ENCODE measurements at regions not wholly inside any gene's neighbourhood (a gene's known extent, or its start where the extent isn't known, plus 50 kb on each side); places are given as distances from the start of the nearest gene placed in this dataset.

GRCh38 chr3:176697284-176697889, 499.9 kb downstream of the TBL1XR1 start:
- DNase-seq = no peak

GRCh38 chr3:176696816-176697215, 500.5 kb downstream of the TBL1XR1 start:
- DNase-seq = no peak

DNA sequence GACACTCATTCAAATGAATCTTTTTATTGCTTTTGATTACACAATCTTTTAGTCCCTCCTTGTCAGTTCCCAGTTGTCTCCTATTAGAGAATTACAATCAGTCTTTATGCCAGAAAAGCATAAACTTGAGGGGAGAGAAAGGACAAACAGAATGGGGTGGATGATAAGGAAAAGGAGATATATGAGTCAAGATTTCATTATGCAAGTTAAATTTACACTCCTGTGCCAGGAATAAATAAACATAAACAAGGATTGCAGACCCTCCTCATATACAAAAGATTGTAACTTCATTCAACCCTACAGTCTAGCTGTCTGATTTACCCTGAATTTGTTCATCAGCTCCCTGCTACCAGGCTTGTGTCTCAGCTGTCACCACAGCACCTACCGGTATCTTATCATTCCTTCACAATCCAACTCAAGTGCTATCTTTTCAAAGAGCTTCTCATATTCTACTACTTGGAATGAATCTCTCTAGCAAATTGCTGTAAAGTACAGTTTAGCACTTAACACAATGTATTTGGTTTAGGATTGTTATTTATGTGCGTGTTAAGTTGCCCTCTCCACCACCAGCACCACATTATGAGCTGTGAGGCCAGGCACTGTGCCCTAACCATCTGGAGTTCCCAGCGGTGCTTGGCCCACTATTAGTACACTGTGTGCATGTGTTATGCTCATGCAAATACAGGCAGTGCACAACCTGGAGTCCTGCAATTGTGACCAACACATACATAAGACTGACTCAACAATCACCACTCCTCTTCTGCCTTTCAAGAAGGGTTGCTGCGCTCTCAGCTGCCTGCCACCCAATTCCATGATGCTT, 504.1 kb downstream of the TBL1XR1 start:
- DNase-seq = no peak

DNA sequence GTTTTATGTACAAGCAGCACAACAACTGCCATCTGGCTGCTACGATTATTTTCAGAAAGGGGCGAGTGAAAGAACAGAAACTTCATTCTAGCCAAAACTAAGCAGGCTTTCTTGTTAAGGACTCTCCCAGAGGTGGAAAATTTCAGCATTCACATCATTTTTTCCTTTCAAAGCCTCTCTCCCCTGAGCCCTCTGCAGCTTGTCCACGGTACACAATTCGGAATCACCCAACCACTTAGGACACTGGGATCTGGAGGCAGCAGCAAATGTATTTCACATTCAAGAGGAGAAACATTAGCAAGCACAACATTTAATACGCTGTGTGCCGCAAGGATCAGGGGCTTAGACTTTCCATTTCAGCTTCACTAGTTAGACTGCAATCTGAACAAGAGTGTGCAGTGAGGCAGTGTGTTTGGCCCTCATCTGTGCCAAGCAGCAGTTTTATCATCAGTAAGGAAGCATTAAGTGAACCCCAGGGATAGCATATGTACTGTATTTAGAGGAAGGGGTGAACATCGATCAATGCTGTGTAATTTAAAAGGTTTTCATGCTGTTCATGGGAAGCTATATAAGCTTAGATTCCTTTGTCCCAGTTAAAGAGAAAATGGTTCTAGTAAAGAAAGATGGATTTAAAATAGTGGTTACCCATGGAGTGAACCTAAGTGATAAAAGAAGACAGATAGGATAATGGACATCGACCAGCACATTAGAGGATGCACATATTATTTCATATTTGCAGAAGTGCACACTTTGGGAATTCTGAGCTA, 504.9 kb downstream of the TBL1XR1 start:
- no peak for DNase-seq

DNA sequence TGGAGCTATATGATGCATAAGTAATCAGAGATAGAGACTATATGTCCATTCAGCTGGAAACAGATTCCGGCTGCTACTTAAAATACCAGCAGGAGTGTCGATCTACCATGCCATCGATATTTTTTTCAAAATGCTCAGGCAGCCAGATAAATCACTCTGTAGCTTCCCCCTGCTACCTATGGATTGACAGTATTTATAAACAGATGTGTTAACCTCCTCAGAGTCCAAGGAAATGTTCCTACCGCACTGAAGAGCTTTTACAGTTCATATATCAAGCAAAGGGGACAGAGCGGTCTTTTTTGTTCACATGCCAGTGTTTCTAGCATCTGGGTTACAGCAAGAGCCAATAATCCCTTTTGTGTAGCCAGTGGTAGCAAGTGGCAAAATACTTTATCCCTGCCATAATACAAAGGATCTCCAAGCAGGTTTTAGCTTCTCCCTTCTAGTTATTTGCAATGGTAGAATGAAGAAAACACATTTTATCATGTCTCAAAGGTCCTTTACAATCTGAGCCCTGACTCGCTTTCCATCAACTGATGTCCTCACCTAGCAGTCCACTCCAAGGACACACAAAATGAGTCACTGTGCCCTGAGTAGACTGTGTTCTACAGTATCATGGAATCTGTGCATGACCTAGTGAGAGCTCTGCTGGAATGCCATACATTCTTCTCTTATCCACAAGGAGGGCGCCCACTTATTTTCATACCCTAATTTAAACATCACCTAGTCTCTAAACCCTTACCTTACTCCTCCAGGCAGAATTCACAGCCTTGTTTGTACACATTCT, 507.0 kb downstream of the TBL1XR1 start:
- no peak for DNase-seq

DNA sequence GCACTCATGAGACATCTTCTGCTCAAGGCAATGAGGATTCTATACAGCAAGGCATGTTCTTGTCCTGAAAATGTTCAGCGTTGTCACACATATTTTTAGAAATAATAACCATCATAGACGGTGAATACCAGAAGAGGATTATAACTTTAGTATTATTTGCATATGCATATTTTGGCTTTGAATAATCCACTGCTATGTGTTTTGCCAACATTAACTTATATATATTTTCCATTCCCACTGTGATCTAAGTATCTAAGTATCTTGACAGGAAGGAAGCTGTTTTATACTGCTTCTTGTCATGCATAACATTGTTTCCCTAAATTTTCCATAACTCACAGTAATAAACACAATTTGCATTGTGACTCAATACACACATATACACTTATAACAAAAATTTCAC, 509.5 kb downstream of the TBL1XR1 start:
- no peak for DNase-seq

GRCh38 chr3:176683382-176683781, 513.9 kb downstream of the TBL1XR1 start:
- no peak for DNase-seq

DNA sequence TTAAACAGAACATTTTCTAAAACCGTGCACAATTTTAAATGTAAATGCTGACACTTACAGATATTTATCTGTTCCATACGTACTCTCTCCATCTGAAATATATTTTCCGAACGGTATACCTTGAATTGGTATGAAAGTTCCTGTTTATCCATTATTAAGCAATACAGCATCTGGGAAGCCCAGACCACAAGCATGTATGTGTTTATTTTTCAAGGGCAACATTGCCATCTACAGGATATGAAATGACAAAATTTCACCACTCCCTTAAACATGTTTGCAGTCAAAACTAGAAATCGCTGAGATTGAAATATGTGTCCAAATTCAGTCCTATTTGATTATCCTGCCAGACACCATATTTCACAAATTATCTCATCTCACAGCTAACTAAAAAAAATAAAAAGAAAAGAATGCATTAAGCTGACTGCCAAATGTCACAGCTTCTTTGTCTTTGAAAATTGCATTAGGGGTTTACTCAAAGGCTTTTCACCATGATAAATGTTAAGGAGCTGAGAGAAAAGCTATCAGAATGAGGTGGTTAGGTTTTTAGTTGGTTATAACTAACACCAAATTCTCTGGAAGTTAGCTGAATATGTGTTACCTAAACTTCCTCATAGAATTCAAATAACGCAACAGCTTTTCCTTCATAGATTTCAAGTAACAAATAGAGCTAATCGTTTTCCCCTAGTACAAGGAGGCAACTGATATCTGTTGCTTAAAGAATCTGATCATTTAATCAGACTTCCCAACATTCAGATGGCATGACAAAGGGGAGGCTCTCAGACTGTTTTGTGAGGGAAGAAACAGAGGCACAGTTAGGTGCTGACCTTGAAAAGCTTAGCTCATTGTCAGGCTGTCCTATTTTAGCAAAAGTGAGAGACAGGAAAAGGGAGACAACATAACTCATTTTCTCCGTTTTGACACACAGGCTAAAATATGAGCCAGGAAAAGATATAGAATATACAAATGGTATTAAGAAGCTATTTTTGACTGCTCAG, 533.1 kb downstream of the TBL1XR1 start:
- no peak for DNase-seq

DNA sequence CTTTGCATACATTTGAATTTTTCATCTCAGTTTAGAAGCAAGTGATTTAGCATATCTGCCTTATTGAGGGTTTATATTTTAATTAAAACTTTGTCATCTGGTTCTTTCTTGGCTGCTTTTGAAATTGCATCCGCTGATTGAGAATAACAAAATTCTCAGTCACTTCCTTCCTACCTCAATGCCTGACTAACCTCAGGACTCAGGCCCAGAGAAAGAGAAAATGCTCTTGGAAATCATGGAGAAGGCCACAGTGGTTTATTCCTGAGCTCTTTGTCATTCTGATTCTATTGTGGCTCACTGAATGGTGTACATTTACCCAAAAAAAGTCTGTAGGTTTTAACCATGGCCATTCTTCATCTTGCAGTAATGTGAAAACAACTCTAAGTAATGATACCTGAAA, 533.9 kb downstream of the TBL1XR1 start:
- no peak for DNase-seq

DNA sequence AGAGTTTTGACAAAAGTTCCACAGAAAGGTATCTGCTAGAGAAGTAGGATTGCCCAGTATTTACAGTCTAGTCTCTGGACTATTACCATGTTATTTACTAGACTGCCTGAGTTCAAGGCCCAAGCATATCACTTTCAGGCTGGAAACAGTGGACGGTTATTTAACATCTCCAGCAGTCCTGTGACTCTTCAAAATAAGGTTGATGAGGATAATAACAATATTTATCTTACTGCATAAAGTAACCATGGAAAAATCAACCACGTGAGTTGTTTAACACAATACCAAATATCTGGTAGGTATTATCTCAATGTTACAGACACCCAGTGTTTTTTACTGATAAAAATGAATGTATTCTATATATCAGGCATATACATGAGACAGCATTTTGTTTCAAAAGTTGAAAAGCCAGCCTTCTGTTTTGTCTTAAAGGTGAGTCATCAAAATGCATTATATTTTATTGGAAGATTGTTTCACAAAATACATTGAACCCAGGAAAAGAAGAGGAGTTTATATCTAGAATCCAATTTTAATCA, 535.8 kb downstream of the TBL1XR1 start:
- no peak for DNase-seq

DNA sequence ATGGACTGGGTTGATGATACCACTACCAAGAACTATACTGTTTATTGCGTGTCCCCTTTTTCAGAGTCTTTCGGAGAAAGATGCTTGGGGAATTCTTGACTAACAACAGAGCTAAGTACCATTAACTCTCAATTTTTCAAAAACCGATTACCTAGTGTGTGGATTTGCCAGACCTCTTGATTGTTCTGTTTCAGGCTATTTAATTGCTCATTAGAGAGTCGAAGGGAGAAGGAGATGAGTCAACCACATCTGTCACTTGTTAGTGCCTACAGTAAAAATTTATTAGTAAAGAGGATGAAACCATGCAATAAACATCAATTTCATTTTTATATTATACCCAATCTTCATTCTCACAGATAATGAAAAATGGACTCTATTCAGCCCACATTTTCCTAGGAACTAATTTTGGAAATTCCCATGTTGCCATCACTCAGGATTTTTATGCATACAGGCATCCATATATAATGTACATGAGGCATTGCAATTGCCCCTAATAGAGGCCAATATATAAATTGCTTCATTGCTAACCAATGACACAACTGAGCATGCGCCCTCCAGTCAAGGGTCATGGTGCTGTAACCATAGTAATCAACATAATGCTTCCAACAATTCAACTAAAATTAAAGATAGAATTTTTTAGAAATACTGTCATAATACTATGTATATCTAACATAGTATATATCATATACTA, 541.7 kb downstream of the TBL1XR1 start:
- no peak for DNase-seq

DNA sequence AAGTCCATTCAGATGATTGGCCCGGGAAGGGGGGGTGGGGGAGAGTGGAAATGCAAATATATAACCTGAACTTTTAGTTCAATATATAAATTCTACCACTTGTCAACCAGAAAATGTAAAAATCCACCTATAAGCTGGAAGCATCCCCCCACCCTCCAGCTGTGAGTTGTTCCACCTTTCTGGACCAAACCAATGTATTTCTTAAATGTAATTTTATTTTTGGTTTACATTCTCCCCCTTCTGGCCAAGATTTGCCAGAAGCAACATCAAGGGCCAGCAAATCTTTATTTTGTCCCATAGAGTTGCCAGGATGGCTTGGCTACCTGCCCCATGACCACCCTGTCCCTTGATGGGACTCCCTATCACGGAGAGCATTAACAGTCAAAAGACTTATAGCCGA, 545.7 kb downstream of the TBL1XR1 start:
- DNase-seq = no peak

GRCh38 chr3:176650478-176650877, 546.8 kb downstream of the TBL1XR1 start:
- no peak for DNase-seq

- DNase-seq = no peak
Observed at GRCh38 chr3:176647987-176648386, 549.3 kb downstream of the TBL1XR1 start.

GRCh38 chr3:176633511-176633910, 563.8 kb downstream of the TBL1XR1 start:
- no peak for DNase-seq

- DNase-seq = no peak
Observed at GRCh38 chr3:176632925-176633324, 564.4 kb downstream of the TBL1XR1 start.

- no peak for DNase-seq
Observed at GRCh38 chr3:176631165-176631564, 566.1 kb downstream of the TBL1XR1 start.

DNA sequence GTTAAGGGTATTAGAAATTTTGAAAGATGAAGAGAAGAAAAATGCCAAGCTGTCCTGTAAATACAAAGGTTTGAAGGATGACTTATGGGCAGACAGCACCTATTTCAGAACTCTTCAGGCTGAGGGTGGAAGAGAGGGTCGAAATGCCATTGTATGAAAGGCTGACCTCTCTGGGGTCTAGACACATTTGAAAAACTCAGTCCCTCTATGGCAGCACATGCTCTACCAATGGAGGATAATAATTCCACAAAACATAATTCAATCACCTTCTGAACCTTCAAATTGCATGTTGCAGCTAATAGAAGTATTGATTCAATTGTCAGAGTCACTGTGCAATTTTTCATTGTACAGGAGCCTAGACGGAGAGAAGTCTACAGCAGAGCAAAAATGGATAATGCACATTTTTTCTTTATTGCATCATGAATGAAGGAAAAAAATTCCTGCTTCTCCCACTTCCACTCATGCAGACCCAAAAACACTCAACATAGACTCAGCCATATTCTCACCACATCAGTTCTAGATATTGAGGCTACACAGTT, 569.1 kb downstream of the TBL1XR1 start:
- DNase-seq = no peak

DNA sequence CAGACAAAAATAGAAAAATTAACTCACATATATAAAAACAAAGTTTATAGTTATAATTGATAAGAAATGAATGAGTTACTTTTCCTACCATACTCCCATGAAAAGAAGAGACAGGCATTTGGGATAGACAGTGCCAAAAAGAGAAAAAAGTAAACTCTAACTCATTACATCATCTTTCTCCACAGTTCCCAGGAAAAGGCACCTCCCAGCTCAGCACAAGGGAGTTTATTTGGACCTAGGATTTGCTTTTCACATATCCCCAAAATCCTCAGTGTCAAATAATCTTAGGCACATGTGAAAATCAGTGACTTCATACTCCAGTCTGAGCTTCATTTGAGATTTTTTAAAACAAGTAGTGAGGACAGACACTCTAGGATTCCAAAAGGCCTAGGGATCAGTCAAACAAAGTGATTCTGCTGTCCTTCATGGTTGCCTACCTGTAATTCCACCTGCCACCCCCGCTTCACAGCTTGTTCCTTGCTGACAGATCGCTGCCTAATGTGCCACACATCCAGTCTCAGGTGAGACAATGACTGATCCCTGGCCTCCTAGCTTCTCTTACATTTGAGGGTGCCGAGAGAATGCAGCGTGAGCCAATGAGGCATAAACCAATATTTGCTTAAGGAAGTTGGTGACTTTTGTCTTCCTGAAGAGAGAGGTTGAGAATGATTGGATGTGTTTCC, 573.7 kb downstream of the TBL1XR1 start:
- DNase-seq = no peak

DNA sequence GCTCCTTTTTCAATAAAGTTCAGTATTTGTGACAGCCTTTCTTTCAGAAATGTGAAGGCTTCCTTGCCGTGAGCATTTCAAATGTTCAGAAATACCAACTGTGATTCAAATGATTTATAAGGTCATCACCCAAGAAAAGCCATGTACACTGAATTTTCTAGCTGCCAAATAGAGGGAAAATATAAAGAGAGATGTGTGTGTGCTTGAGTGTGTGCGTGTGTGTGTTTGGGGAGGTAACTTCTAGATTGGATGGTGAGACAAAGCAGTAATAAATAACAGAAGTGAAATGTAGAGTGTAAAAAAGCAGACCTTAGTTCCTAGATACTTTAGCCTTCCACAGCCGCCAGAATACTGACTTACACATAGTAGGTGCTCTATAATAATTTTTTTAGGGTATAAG, 577.4 kb downstream of the TBL1XR1 start:
- DNase-seq = no peak
